ENCODE measurements at regions not wholly inside any gene's neighbourhood (a gene's known extent, or its start where the extent isn't known, plus 50 kb on each side); places are given as distances from the start of the nearest gene placed in this dataset.

DNA sequence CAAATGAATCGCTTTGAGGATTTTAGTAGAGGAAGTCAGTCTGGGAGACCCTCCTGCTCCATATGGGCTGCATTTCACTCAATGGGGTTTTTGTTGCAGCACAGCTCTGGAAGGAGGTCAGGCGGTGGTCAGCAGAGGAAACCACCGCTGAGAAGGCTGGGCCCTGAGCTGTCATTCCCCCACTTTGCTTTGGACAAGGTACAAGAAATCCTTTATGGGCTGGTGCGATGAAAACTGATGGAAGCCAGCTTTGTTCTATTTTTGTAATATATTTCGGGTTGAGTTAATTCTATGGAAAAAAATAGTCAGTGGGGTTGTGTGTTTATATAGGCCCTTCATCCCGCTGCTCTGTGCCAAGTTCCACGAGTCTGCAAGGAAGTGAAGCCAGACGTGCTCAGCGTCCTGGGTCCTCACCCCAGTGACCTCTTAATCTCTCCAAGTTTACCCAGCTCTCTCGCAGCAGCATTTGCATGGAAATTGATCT lies 157.1 kb upstream of the TMC3 start (continued):
- TF ChIP-seq, protein P1, sequence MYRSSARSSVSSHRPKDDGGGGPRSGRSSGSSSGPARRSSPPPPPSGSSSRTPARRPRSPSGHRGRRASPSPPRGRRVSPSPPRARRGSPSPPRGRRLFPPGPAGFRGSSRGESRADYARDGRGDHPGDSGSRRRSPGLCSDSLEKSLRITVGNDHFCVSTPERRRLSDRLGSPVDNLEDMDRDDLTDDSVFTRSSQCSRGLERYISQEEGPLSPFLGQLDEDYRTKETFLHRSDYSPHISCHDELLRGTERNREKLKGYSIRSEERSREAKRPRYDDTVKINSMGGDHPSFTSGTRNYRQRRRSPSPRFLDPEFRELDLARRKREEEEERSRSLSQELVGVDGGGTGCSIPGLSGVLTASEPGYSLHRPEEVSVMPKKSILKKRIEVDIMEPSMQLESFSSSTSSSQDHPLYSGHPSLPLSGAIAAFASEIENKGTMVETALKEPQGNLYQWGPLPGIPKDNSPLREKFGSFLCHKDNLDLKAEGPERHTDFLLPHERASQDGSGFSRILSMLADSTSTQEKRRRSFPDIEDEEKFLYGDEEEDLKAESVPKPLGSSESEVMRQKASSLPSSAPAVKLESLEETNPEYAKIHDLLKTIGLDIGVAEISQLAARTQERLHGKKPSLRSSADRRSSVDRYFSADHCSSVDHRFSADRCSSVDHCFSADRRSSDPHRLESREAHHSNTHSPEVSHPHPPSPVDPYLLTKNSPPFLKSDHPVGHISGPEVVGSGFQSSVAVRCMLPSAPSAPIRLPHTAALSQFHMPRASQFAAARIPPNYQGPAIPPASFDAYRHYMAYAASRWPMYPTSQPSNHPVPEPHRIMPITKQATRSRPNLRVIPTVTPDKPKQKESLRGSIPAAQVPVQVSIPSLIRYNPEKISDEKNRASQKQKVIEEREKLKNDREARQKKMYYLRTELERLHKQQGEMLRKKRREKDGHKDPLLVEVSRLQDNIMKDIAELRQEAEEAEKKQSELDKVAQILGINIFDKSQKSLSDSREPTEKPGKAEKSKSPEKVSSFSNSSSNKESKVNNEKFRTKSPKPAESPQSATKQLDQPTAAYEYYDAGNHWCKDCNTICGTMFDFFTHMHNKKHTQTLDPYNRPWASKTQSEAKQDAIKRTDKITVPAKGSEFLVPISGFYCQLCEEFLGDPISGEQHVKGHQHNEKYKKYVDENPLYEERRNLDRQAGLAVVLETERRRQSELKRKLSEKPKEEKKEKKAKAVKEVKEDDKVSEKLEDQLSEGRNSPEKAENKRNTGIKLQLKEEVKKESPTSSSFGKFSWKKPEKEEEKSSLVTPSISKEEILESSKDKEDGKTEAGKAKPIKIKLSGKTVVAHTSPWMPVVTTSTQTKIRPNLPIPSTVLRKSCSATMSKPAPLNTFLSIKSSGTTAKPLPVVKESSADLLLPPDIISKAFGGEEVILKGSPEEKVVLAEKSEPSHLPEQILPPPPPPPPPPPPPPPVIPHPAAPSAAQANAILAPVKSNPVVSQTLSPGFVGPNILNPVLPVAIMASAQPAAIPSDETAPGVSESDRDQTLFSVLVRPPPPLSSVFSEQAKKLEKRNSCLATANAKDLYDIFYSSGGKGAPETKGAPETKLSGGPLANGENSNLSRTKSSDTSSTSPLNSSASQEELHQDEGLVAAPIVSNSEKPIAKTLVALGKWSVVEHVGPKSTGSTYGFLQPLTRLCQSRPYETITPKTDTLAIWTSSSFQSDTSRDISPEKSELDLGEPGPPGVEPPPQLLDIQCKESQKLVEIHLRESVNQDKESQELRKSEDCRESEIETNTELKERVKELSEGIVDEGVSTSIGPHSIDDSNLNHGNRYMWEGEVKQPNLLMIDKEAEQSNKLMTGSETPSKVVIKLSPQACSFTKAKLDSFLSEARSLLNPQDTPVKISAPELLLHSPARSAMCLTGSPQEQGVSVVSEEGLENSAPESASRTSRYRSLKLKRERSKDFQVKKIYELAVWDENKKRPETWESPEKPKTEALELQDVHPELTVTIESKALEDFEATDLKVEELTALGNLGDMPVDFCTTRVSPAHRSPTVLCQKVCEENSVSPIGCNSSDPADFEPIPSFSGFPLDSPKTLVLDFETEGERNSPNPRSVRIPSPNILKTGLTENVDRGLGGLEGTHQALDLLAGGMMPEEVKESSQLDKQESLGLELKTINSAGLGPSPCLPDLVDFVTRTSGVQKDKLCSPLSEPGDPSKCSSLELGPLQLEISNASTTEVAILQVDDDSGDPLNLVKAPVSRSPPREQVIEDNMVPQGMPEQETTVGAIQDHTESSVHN (IDR thresholded peaks at IDR 0.05; ENCODE audit: borderline replicate concordance in 1 of 2, low read depth in 1 of 2), result no peak

DNA sequence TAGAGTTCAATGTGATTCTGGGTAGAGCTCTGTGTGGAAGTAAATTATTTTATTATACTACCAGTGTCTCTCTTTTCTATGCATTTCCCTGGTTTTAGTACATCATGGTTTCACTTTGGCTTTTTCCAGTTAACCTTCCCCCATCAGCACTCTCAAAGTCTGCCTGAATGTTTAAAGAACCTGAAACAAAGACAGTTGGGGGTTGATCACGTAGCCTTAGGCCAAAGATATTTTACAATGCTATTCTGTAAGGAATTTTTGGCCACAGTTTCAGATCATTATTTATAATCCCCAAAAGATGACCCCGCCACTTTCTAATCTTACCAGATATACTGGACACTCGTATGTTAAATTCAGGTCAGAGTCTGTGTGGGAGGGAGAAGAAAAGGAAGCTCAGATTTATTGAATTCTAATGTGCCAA lies 156.3 kb upstream of the TMC3 start:
- Histone ChIP-seq H3K9ac (ENCODE audit: insufficient read depth in 1 of 2, low read depth in 2 of 2, low read length in 2 of 2) (no peak overlapping the region), H2AFZ (ENCODE audit: low read depth, low read length) (no peak overlapping the region), H3K27ac (ENCODE audit: extremely low read depth, low read depth, low read length) (no peak overlapping the region), H3K9me3 (replicated peaks; ENCODE audit: control insufficient read depth, insufficient read depth, low read depth, low read length) (no peaks in the 10 kb centered on the region), H3K36me3 (ENCODE audit: control insufficient read depth, insufficient read depth, low read length) (no peaks in the 10 kb centered on the region), H3K27me3 (ENCODE audit: control insufficient read depth in 2 of 2, insufficient read depth in 2 of 2, low read length in 2 of 2) (no peaks in the 10 kb centered on the region), H3K79me2 (ENCODE audit: control insufficient read depth, insufficient read depth, low read length) (no peaks in the 10 kb centered on the region), H3K4me3 (no peak overlapping the region), H3K9me1 (ENCODE audit: control insufficient read depth, insufficient read depth, low read length) (no peaks in the 10 kb centered on the region), H3K4me1 (replicated peaks in 1 of 2; ENCODE audit: control insufficient read depth in 2 of 2, insufficient read depth in 2 of 2, low read length in 2 of 2) (no peaks in the 10 kb centered on the region), H3K4me2 (ENCODE audit: insufficient read depth, low read length) (no peak overlapping the region), H4K20me1 (replicated peaks; ENCODE audit: control insufficient read depth, insufficient read depth, low read length) (no peaks in the 10 kb centered on the region)
- intact Hi-C loops (cut with micrococcal nuclease) (no loop called here), in situ Hi-C loops (cut with MboI) (no loop called here)
- no peak for DNase-seq (ENCODE audit: extremely low read depth in 1 of 4, low spot score in 3 of 4)
- FAIRE-seq, result no peak
- ATAC-seq, result no peak
- BruUV-seq (replicated peaks), result no TSS peak
- WGBS (ENCODE audit: insufficient coverage, low coverage, missing lambda C conversion rate), result 0% methylated on average over 3 of the region's 3 CpGs
- ChIA-PET POLR2A (interaction anchor here (0.6 kb wide), 1 partner anchor 20 kb away, joined by 3 read pairs; no protein-coding TSS in a partner anchor), CTCF (ENCODE audit: low intra/inter-chr PET ratio) (no interaction called here)
- no peak for TF ChIP-seq HLTF (IDR thresholded peaks at IDR 0.05)
